ENCODE measurements at regions not wholly inside any gene's neighbourhood (a gene's known extent, or its start where the extent isn't known, plus 50 kb on each side); places are given as distances from the start of the nearest gene placed in this dataset.

DNA sequence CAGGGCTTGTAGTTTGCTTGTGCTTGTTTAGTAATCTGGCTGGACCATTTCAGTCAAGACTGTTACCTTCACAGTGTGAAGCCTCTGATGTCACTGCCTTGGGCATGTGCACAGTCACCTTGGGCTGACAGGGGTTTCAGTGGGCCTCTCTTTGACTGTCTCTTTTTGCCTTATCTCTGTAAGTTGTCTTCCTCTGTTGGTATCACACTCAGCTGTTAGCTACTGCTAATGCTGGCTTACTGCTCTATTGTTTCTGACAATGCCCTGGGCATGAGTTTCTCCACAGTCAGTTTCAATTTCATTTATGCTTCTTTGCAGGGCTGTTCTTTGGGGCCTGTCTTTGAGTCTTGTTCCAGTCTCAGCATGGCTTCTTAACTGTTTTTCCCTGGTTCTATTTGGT lies 201.9 kb upstream of the SHH start:
- no peak for DNase-seq (ENCODE audit: low spot score)

DNA sequence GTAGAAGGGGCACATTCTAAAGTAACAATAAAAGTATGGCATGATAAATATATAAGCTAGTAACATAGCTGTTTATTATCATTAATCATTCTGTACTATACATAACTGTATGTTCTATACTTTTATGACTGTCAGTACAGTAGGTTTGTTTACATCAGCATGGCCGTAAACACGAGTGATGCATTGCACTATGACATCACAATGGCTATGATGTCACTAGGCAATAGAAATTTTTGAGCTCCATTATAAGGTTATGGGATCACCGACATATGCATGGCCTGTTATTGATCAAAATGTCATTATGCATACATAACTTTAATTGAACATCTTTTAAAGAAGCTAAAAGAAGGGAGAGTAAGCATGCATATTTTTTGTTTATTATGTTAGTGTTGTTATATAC lies 200.1 kb upstream of the SHH start:
- no peak for DNase-seq (ENCODE audit: low spot score)

DNA sequence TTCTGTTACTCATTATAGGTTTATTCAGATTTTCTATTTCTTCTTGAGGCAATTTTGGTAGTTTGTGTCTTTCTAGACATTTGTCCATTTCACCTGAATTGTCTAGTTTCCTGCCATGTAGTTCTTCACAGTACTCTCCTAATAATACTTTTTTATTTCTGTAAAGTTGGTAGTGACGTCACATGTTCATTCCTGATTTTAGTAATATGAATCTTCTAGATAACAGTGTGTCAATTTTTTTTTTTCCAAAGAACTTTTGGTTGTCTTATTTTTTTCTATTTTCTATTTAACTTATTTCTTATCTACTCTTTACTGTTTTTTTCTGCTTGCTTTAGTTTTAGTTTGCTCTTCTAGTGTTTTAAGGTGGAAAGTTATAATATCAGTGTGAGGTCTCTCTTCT lies 197.3 kb upstream of the SHH start:
- DNase-seq (ENCODE audit: low spot score) = no peak

- DNase-seq (ENCODE audit: low spot score) = peak; percentile 48
These were observed 194.6 kb upstream of the SHH start for GRCh38 chr7:156006876-156007275.

GRCh38 chr7:156006024-156006423 lies 193.8 kb upstream of the SHH start:
- no peak for DNase-seq (ENCODE audit: low spot score)

- peak; percentile 59 for DNase-seq (ENCODE audit: low spot score)
These were observed 193.0 kb upstream of the SHH start for GRCh38 chr7:156005202-156005691.

DNA sequence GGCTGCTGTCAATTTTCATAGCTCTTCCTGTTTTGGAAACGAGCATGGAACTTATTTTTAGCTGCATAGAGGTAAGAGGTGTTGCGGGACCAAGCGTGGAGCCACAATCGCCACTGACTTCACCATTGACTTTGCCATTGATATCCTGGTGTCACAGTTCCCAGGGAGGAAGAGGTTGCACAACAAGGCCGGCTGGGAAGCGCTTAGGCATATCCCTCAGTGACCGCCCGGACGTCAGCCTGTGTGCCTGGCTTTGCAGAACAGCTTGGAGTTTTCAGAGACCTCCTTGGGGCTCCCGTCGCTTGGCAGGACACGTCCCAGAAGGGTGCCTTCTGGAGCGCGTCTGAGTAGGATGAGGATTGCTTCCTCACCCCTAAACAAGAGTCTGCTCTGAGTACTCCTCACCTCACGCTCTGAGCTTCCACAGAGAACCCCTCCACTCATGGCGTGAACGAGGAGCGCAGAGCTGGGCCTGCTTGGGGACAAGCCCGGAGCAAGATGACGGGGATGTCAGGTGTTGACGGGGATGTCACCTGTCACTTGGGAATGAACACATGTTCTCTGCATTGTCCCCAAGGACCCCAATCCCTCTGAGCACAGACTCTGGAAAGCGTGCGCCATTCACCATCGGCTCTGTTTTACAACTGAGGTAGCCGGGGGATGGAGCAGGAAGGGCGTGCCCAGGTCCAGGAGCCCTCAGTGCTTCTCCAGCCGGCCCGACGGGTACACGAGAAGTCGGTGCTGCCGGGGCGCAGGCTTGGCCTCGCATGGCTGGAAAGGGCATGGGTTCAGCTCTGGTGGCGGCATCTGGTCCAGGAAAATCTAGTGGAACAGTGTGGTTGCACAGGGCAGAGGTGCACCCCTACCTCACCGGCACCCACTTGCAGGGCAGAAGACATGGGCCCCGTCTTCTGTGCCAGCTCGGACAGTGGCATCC lies 192.3 kb upstream of the SHH start:
- peak; percentile 47 for DNase-seq (ENCODE audit: low spot score)

DNA sequence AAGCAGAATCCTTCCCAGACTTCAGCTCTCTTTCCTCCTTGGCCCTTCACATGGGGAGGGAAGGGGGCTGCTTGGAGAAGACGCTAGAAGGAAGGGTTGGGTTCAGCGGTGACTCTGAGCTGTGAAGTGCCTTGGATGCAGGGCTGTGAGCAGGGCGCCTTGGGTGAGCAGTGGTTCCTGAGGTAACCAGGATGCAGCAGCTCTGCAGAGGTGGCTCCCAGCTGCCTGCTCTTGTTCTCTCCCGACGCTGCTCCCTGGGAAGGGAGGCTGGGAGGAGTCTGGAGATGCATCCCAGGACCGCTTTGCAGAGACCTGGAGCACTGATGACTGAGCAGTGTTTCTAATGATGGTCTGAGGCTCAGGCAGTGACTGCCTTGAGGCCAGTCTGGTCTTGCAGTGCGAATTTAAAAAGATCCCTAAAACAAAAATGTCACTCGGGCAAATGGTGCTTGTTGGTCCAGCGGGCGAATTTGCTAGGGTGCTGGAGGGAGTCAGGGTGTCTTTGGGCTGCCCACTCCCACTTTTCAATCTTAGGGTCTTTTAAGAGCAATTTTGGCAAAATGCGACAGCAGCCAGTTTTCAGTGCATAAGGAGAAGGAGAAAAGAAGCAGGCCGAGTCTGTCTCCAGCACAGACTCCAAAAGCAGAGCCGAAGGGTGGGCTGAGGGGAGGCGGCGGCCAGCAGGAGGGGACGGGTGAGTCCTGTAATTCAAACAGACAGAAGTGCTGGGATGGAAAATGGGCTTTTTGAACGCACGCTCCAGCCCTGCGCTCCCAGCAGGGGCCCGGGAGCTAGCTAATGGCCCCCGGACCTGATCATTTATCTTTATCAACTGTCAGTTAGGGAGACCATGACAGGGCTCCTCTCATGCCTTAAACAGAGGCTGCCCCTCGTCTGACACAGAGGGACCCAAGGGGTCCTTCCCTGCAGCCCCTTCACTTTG lies 191.2 kb upstream of the SHH start:
- peak; percentile 20 for DNase-seq (ENCODE audit: low spot score)

- DNase-seq (ENCODE audit: low spot score) = peak; percentile 37
These were observed 190.3 kb upstream of the SHH start for GRCh38 chr7:156002362-156003066.

GRCh38 chr7:156001496-156002260 lies 189.4 kb upstream of the SHH start:
- peak; percentile 54 for DNase-seq (ENCODE audit: low spot score)

DNA sequence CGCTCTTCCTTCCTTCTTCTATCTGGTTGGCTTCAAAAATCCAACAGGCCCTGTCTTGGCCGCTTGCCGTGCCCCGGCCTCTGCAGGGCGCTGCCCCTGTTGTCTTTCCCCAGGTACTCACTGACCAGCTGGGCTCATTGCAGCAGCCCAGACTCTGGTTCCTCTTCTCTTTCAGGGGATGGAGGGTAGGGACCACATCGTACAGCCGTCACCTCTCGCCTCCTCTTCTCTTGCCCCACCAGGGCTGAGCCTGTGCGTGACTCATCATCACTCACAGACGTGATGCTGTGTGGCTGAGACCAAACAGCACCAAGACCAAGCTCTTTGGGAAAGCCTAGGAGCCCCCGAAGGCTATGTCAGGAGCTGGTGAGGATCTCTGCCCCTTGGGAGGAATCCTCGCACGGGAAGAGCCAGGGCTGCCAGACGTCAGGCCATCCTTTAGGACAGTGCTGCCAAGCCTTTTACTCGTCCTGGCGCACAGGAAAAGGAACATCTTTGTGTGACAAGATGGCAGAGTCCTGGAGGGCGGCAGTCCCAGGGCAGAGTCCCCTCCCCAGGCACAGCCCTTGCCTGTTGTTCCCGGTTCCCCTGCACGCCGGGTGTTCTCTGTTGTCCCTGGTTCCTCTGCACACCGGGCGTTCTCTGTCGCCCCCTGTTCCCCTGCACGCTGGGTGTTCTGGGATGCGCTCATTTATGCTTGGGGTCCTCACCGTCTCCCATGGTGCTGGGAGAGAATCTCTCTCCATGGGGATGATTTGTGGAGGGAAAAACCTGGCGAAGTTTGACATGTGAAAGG lies 188.5 kb upstream of the SHH start:
- DNase-seq (ENCODE audit: low spot score) = peak; percentile 30

- DNase-seq (ENCODE audit: low spot score) = peak; percentile 40
These were observed 187.6 kb upstream of the SHH start for GRCh38 chr7:155999631-156000489.

DNA sequence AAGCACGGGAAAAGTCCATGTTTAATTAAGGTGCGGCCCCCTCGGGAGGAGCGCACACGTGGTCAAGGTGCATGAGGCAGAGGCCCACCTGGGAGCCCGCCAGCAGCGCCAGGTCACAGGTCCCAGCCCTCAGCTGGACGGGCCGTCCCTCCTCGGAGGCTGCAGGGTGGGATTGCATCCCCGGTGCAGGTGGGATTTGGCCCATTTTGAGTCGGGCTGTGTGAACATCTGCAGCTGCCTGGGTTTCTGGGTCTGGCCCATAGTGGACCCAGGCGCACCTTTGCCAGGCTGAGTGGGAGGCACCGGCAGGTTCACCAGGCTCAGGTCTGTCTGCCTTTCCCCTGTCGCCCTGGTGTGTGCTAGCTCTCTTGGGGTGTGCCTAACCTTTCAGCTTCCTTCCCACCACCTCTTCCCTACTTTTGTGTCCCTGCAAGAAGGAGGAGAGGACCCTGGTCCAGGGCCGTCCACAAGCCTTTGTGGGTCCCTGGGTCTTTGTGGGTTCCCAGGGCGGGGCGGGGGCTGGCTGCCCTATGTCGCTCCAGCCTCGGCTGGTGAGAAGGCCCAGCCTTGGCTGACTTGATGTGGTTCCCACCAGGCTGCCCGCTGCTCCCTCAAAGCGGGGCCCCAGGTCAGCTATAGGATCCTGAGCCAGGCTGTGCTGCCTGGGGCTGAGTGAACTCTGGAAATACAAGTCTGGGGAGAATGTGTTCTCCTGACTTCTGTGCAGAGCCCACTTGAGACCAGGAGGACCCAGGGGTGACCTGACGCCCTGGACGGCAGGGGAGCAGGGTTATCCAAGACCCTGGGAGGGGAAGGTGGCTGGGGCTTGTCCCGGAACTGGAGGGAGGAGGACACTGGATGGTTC lies 186.7 kb upstream of the SHH start:
- peak; percentile 53 for DNase-seq (ENCODE audit: low spot score)

DNA sequence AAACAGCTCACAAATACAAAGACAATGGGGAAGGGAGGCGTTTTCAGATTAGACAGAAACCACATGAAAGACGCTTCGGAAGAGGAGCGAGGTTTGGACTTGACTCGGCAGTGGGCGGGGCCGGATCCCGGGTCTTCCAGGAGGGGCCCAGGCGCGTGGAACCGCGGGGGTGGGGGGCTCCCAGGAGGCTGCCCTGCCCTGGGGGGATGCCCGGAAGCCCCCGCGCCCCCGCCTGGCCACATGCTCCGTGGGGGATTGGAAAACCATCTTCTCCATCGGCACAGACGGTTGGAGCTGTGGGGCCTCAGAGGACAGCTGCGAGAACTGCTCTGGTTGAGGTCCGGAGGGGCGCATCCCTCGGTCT lies 186.0 kb upstream of the SHH start:
- peak; percentile 18 for DNase-seq (ENCODE audit: low spot score)

DNA sequence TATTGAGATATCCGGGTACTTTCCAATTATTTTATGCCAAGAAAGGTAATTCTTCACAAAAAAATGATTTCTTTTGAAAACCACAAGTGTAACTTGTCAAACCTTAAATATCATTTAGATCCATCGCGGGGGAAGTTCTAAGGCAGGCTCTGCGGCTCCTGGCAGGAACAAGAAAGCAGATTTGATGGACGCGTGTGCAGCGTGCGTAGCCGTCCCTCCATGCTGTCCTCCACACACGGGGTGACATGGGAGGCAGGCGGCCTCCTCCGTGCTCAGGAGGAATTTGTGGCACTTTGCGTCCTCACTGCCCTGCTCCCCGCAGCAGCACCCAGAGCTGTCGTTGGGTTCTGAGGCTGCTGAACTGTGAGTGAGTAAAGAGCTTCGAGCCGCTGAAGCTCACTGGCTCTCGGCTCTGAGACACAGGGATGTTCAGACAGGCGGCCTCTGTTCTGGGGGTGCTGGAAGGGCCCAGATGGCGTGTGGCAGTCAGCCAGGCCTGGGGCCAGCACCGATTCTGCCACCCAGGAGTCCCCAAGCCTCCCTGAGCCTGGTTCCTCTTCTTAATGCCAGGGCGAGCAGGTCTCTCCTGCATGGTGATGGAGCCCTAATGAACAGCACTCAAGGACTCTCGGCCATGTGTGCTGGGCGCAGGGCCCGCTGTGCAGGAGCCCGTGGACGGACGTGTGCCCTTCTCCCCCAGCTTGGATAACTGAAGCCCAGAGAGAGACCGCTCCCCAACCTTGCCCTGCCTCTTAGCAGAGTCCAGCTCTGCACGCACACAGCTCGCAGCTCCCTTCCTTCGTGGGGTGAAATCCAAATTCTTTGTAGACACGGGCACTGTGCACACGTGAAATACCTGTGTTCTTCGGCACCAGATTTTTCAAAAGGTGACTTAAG lies 185.4 kb upstream of the SHH start:
- peak; percentile 31 for DNase-seq (ENCODE audit: low spot score)

DNA sequence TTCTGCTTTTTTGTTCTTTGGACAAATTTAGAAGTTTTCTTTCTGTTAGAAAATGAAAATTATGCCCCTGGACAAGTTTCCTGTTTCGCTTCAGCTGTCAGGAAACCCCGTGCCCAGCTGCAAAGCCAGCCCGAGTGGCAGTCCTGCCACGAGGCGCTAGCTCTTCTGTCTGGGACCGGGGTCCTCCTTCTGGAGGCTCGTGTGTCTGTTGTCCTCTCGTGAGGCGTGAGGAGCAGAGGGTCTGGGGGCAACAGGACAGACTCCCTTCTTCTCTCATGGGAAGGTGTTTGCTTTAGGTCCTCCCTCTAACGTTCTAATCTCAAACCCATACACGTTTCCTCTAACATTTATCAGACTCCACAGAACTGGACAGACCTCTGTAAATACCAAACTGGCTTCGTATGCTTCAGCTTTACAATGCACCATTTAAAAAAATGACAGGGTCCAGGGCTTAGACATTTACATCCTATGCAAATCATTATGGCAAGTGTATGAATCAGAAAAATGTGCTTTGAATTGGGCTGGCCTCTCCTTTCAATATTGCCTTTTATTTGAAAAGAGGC lies 184.5 kb upstream of the SHH start:
- peak; percentile 12 for DNase-seq (ENCODE audit: low spot score)

- peak; percentile 38 for DNase-seq (ENCODE audit: low spot score)
These were observed 182.9 kb upstream of the SHH start for GRCh38 chr7:155995183-155995612.
